Fibroblast of villous mesenchyme (primary cell): ENCODE measurements at regions not wholly inside any gene's neighbourhood (a gene's known extent, or its start where the extent isn't known, plus 50 kb on each side); places are given as distances from the start of the nearest gene placed in this dataset.

Source experiments
- DNase-seq: peaks from one replicate; pipeline ENCODE4 v3.0.0-alpha.2; 2010; ENCODE audit warnings: low read depth
- H3K4me3 ChIP-seq: 2 replicates; pipeline ENCODE4 v1.5.1; 2011; ENCODE audit warnings: low read depth, mild to moderate bottlenecking, low read length
- CTCF ChIP-seq: IDR thresholded peaks from 2 replicates; pipeline ENCODE4 v1.5.1; 2012; ENCODE audit warnings: low read depth, mild to moderate bottlenecking, low read length; ENCODE audit not compliant: insufficient read depth

GRCh38 chr3:115428841-115429240 is 194.5 kb upstream of the GAP43 start:
- DNase-seq, result no peak
- no peak for TF ChIP-seq CTCF
- no peak overlapping the region for H3K4me3 ChIP-seq

GRCh38 chr3:115436767-115437301 is 186.5 kb upstream of the GAP43 start:
- TF ChIP-seq CTCF, result peak; percentile 45
- peak; percentile 71 for DNase-seq
- no peak overlapping the region for H3K4me3 ChIP-seq

GRCh38 chr3:115438799-115439198 is 184.5 kb upstream of the GAP43 start:
- H3K4me3 ChIP-seq, result no peak overlapping the region
- TF ChIP-seq CTCF, result no peak
- no peak for DNase-seq

GRCh38 chr3:115445559-115445958 is 177.8 kb upstream of the GAP43 start:
- TF ChIP-seq CTCF, result no peak
- H3K4me3 ChIP-seq, result no peak overlapping the region
- DNase-seq, result no peak

GRCh38 chr3:115448851-115449250 is 174.5 kb upstream of the GAP43 start:
- no peak for DNase-seq
- H3K4me3 ChIP-seq, result no peak overlapping the region
- no peak for TF ChIP-seq CTCF

- TF ChIP-seq CTCF, result no peak
- DNase-seq, result no peak
- no peak overlapping the region for H3K4me3 ChIP-seq
Observed at GRCh38 chr3:115450036-115450435, 173.3 kb upstream of the GAP43 start.

GRCh38 chr3:115464036-115464435 is 159.3 kb upstream of the GAP43 start:
- DNase-seq, result no peak
- TF ChIP-seq CTCF, result no peak
- no peak overlapping the region for H3K4me3 ChIP-seq
